ENCODE measurements at regions not wholly inside any gene's neighbourhood (a gene's known extent, or its start where the extent isn't known, plus 50 kb on each side); places are given as distances from the start of the nearest gene placed in this dataset.
"Not testable (repeated sequence)": the region's sequence is repeated elsewhere in the genome, so short reads cannot be mapped to it uniquely, and the experiment has no call there.

DNA sequence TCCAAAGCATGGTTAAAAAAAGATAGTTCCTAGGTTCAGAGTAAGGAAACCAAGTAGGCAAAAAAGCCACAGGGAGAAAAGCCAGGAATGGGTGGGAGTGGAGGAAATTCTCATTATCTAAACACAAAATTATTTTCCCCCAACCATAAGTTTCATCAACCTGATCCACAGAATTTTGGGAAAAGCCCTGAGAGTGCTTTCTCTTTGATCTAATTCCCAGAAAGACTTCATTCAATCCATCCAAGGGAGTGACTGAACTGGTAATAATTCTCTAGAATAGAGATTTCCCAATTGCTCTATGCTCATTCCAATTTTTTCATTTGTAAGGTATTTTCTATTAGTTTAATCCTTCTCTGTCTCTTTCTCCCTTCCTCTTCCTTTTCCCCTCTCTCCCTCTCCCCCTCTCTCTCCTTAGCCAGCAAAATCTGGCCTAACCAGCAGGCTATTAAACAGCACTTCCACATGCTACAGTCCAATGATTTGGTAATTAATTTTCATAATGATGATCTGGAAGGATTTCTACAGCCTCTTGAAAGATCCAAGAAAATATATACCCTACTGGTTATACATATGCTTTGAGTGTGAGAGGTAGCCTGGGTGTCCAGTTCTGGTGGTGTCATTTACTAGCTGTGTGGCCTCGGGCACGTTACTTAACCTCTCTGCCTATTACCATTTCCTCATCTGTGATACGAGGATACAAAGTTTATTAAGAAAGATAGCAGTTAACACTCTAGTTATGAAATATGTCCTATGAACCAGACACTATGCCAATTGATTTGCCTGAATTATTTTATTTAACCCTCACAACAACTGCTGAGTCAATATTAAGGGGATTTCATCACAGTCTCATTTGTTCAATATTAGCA, 251.5 kb upstream of the RASGEF1B start:
- DNase-seq (ENCODE audit: low spot score), result no peak

- no peak for DNase-seq (ENCODE audit: low spot score)
These were observed 250.7 kb upstream of the RASGEF1B start for GRCh38 chr4:81722290-81722851.

DNA sequence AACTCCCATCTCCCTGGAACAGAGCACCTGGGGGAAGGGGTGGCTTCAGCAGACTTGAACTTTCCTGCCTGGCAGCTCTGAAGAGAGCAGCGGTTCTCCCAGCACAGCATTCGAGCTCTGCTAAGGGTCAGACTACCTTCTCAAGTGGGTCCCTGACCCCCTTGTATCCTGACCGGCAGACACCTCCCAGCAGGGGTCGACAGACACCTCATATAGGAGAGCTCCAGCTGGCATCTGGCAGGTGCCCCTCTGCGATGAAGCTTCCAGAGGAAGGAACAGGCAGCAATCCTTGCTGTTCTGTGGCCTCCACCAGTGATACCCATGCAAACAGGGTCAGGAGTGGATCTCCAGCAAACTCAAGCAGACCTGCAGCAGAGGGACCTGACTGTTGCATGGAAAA, 244.1 kb upstream of the RASGEF1B start:
- DNase-seq (ENCODE audit: low spot score), result no peak

GRCh38 chr4:81715357-81715756, 243.7 kb upstream of the RASGEF1B start:
- not testable (repeated sequence) for DNase-seq (ENCODE audit: low spot score)

- no peak for DNase-seq (ENCODE audit: low spot score)
These were observed 242.6 kb upstream of the RASGEF1B start for GRCh38 chr4:81714291-81714690.

- DNase-seq (ENCODE audit: low spot score), result no peak
These were observed 241.0 kb upstream of the RASGEF1B start for GRCh38 chr4:81712714-81713113.

DNA sequence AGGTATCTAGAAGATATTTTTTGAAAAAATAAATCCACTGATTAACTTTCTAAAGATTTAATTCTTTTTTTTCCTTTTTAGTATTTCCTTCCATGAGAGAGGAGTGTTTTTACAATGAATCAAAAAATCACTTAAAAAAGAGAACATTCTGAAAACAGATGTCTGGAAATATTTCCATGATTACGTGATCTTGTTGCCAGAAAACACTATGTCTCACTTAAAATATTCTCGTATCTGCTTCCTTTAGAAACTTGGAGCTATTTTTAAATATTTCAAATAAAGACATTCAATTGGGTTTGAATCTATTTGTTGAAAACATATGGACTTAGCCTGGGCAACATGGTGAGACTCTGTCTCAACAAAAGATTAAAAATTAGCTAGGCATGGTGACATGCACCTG, 232.8 kb upstream of the RASGEF1B start:
- DNase-seq (ENCODE audit: low spot score), result no peak

DNA sequence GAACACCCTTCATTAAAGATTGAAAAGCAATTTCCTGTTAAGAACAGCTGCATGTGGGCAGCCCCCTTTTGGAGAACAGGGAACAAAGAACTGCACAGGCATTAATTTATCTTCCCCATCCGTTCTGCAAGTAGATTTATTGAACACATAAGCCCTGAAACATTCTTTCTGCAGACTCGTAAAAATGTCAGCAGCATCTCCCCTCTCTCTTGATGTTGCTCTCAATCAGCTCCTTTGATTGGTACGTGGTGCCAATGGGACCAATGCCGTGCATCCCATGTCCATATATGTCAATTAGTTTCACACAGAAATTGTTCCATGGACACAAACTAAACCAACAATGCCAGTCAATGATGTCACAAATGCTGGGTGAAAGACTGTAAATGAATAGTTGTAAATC, 228.5 kb upstream of the RASGEF1B start:
- DNase-seq (ENCODE audit: low spot score), result no peak

GRCh38 chr4:81698538-81699296, 227.0 kb upstream of the RASGEF1B start:
- no peak for DNase-seq (ENCODE audit: low spot score)

- DNase-seq (ENCODE audit: low spot score), result no peak
These were observed 222.6 kb upstream of the RASGEF1B start for GRCh38 chr4:81694176-81694913.

GRCh38 chr4:81690871-81691270, 219.2 kb upstream of the RASGEF1B start:
- DNase-seq (ENCODE audit: low spot score), result no peak

GRCh38 chr4:81688085-81688484, 216.4 kb upstream of the RASGEF1B start:
- DNase-seq (ENCODE audit: low spot score), result no peak

- no peak for DNase-seq (ENCODE audit: low spot score)
These were observed 215.8 kb upstream of the RASGEF1B start for GRCh38 chr4:81687471-81687870.

DNA sequence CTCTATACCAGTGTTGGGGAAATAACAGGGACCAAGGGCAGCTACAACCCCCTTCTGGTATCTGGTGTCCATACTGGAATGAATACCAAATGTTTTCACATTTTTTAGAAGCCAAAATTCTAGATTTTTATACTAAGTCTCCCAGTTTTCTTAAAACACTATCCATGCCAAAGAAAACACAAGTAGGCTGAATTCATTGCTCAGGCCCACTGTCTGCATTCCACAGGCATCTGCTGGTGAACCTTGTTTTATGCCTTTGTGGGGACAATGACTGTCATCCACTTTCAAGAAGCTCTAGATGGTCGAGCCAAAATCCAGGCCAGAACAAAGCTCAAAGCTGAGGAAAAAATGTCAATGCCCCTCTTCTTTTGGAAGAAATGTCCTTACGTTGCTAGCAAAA, 213.4 kb upstream of the RASGEF1B start:
- DNase-seq (ENCODE audit: low spot score), result no peak

GRCh38 chr4:81684352-81684751, 212.6 kb upstream of the RASGEF1B start:
- no peak for DNase-seq (ENCODE audit: low spot score)

DNA sequence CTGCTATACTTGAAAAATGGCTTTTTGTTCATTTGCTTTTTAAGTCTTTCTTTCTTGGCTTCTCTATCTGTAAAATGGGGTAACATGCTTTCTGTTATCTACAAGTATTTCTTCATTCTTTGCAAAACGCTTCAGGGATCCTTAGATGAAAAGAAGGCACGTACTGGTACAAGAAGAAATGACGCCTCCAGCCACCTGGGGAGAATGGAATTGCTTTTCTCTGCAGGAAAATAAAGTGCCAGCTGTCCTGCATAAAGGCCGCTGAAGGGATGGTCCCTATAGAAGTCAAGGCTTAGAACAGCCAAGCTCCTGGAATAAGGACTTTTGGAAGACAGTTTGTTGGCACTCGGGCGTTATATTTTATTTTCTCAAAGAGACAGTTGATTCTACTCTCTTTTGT, 210.8 kb upstream of the RASGEF1B start:
- DNase-seq (ENCODE audit: low spot score), result no peak

DNA sequence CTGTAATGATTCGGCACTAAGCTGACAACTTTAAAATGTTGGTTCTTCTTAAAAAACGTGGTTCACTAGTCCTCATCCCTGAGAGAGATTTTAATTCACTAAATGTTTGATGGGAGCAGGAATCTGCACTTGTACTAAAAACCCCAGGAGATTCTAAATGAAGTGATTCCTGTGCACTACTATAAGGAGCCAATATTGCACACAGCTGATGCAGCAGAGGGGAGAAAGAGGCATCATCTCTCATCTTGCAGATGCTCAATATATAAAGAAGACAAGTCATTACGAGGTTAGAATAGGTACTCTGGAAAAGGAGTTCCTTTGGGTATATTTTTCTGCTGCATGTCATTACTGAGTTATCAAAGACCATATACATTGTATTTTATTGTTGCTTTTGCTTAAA, 207.6 kb upstream of the RASGEF1B start:
- no peak for DNase-seq (ENCODE audit: low spot score)

- no peak for DNase-seq (ENCODE audit: low spot score)
These were observed 207.1 kb upstream of the RASGEF1B start for GRCh38 chr4:81678801-81679200.

GRCh38 chr4:81676537-81676936, 204.8 kb upstream of the RASGEF1B start:
- DNase-seq (ENCODE audit: low spot score), result no peak

GRCh38 chr4:81675791-81676393, 204.2 kb upstream of the RASGEF1B start:
- DNase-seq (ENCODE audit: low spot score), result no peak

GRCh38 chr4:81673961-81674360, 202.3 kb upstream of the RASGEF1B start:
- no peak for DNase-seq (ENCODE audit: low spot score)

GRCh38 chr4:81668328-81668727, 196.6 kb upstream of the RASGEF1B start:
- not testable (repeated sequence) for DNase-seq (ENCODE audit: low spot score)

All from GM03348 (cell line).